NOMO-1 (cell line): ENCODE measurements at regions not wholly inside any gene's neighbourhood (a gene's known extent, or its start where the extent isn't known, plus 50 kb on each side); places are given as distances from the start of the nearest gene placed in this dataset.

Source experiments
- DNase-seq, 2 experiments: peaks; one replicate each; lab custom pipeline; 2025; ENCODE audit not compliant: unreplicated experiment in 2 of 2; lab: John Stamatoyannopoulos, UW

DNA sequence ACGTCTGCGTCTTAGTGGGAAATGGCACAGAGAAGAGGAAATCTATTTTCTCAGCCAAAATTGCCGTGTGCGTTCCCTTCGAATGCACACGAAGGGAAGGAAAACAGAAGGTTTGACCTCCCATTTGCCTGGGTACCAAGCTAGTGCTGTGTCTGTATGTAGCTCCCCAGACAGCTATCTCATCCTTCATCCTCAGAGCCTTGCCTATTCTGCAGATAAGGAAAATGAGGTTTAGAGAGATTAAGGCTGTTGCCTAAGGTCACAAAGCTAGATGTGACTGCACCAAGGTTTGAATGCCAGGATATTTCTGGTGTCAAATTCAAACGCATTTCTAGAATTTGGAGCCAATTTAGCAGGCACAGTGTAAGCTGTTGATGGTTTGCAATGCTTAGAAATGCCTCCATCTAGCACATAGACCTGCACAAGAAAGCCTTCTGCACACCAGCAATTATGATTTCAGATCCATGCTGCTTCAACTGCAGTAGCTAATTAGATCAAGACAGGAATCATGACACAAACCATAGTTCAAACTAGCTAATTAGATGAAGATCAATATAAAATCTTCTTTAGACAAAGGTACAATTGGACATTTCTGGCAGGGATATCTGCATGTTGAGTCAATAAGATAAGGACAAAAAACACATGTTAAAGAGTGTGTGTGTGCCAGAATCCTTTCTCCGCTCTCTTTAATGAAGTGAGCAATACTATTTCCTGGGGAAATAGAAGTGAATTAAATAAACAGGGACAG is 115.1 kb downstream of the CMPK2 start:
- no peak for DNase-seq

DNA sequence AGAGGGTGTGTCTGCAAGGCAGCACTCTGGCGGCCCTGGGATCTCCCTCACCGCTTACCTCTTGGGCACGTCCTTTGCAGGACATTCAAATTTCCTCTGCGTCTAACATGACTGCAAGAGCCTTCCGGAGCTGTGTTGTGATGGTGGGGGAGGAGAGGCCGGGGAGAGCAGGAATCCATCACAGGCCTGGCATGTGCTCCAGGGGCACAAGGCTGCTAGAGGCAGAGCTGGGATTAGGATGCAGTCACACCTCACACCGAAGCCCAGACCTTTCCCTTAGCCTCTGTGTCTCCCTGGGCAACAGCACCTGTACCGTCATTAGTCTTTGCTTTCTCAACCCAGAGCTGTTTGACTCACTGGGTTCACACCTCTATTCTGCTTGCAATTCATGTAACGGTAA is 111.3 kb downstream of the CMPK2 start:
- no peak for DNase-seq

DNA sequence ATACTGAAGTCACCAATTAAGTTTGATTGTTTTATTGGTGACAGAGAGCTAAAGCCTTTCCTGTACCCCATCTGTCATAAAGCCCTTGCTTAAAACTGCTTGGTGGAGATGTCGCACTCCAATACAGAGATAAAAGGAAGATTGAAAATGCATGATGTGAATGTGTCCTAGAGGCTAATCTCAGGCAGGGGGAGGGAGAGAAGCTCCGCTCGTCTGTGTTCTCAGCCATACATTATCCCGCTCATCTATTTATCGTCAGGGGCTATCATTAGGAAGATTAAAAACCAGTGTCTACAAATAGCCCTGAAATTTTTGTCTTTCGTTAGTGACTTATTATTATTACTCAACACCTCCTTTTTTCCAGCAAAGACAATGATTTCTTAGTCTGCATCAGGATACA is 110.3 kb downstream of the CMPK2 start:
- no peak for DNase-seq

DNA sequence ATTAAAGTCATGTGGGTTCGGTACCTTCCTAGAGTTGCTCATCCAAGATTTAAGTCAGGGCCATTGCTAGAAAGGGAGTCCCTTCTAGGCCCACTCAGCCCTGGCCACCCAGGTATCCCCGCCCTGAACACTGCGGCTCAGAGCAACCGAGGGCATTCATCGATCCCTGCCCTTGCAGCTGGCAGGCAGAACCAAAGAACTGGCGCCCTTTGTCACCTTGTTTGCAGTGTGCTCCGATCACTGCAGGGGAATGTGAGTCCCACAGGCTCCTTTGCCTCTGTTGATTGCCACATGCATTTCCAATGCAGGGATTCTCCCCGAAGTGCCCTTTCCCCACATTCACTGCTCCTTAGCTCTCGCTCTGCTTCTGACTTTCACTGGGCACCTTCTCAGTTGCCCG is 108.5 kb downstream of the CMPK2 start:
- DNase-seq, result no peak

DNA sequence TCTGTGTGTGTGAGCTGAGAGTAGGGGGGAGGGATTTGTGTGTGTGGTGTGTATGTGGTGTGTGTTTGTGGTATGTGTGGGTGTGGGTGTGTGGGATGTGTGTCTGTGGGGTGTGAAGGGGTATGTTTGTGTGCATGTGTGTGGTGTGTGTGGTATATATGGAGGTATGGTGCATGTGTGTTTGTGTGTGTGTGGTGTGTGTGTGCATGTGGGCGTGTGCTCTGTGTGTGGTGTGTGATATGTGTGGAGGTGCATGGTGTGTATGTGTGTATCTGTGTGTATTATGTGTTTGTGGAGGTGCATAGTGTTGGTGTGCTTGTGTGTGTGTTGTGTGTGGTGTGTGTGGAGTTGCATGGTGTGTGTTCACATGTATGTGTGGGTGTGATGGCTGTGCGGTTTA is 106.0 kb downstream of the CMPK2 start:
- DNase-seq, result no peak

DNA sequence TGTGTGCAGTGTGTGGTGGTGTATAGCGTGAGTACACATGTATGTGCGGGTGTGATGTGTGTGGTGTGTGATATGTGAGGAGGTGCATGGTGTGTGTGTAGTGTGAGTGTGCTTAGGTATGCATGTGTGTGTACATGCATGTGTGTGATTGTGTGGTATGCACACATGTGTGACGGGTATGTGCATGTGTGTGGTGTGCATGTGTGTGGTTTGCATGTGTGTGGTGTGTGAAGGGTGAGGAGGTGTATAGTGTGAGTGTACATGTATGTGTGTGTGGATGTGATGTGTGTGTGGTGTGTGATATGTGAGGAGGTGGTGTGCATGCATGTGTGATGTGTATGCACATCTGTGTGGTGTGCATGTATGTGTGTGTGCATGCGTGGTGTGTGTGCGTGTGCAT is 105.6 kb downstream of the CMPK2 start:
- no peak for DNase-seq

DNA sequence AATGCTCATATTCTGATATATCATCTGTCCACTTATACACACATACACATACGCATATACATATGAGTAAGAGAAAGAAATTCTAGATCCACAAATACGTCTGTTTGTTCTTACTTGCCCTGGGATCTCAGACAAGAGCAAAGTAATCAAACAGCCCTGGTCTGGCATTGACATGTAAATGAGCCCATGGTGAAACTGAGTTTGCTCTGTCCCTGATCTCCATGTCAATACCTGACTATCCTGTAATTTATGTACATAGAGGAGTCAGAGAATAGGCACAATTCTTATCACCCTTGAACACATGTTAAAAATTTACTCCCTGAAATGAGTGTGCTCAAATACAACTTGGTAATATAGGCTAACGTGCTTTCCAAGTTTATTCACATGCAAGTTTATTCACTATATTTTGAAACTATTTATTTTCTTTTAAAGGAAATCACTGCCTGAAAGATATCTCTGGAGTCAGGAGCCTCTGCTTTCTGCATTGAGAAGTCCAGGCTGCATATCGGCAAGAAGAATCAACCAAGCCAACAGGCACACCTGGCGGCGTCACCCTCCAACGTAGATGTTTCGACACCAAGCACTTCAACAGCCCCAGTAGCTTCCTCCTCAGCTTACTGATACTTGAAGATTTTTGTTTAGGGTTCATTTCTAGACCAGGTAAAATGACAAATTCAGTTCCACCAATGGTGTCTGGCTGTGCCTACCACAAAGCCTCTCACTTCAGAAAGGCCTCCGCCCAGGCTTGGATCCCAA is 100.6 kb downstream of the CMPK2 start:
- no peak for DNase-seq

DNA sequence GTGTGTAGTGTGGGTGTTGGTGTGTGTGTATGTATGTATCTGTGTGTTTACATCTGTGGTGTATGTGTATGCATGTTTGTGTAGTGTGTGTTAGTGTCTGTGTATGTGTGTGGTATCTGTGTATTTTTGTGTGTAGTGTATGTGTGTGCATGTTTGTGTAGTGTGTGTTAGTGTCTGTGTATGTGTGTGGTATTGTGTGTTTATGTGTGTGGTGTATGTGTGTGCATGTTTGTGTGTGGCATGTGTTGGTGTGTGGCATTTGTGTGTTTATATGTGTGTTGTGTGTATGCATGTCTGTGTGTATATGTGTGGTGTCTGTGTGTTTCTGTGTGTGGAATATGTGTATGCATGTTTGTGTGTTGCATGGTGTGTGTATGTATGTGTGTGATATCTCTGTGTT is 96.4 kb downstream of the CMPK2 start:
- DNase-seq, result no peak

DNA sequence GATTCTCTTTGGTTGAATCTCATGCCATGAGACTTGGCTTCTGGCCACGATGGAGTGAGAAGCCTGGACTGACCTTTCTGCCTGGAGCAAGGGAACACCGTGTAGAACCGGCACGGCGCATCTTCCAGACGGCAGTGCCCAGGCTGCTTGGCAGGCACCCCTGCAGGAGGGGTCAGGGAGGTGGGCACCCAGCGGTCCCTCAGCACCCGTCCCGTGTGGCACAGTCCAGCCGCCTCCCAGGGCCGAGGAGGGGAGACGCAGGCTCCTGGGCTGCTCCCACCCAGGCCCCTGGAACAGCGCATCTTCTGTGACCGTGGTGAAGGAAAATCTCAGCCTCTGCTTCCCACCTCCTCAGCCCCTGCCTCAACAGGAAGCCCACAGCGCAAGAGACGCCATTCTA is 95.7 kb downstream of the CMPK2 start:
- no peak for DNase-seq

DNA sequence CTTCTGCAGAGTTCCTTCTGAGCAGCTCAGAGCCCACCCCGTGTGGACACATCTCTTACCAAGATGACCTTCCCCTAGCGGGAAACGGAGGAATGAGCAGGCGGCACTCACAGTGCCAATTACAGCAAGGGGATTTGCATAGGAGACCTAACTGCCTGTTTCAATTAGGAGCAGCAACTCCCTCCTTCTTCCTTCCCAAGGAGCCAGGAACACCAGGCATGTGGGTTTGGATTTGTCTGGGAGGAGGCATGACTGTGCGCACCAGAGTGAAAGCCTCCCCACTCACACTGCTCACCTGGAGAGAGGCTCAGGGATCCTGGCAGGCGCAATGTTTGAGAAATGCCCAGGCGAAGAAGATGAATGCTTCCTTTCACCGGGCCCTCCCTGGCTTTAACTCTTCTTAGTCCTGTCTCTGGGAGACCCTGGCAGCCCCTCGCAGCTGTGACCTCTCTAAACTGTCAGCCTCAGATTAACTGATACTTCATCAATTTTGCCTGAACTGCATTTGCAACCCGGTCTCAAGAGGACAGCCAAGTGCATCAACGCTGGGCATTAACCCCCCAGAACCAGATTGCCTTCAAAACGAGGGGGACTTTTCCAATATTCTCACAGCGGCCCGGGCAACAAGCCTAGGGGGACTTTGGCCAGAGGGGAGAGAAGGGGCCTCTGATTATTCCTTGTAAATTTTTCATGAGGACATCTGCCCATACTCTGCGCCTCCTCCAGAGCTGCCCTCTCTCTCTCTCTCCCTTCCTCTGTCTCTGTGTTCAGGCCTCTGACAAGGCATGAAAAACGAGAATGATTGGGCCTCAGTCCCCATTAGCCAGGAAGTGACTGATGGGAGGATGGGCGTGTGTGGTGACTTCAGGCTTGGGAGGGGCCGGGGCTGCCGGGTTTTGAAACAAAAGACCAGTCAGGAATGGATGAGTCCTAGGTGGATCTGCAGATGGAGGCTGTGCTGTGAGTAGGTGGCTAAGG is 93.8 kb downstream of the CMPK2 start:
- no peak for DNase-seq

DNA sequence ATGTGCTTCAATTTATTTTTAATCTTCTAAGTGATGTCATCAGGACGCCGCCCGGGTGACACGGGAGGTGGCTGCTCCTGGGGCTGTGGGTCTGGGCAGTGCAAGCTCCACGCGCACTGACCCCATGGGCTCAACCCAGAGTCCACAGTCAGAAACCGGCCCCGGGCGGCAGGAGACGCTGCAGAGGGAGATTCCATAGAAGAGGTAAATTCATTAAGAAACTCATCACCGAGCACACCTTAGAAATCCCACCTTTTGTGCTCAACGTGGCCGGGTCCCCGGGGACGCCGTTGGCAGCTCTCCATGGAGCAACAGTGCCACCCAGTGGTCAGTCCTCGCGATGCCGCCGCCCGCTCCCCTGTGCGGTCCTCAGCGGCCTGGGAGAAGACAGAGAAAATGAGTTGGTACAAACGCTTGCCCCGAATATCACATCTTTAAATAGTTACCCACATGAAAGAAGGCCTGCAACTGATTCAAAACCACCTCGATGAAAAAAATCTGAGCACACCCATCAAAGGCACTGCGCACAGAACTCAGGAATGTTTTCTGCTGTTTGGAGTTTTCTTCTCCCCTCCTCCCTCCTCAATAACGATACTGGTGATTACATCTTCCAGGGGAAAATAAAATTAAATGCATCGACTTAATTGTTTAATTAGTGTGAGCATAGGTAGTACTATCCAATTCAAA is 92.6 kb downstream of the CMPK2 start:
- DNase-seq, result peak; percentile 23 to 36

DNA sequence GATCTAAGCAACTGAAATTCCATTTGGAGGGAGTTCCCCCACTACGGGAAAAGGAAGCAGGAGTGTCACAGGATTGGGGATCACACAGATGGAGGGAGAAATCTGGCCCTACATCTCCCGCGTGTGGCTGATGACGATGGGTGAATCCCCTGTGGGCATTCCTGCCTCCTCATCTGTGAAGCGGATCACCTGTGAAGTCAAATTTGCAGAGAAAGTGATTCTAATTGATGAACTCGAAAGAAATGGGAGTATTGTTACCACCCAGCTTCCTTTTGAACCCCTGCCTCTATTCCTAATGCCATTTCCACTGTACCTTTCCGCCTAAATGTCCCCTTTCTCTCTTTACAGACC is 92.0 kb downstream of the CMPK2 start:
- no peak for DNase-seq

DNA sequence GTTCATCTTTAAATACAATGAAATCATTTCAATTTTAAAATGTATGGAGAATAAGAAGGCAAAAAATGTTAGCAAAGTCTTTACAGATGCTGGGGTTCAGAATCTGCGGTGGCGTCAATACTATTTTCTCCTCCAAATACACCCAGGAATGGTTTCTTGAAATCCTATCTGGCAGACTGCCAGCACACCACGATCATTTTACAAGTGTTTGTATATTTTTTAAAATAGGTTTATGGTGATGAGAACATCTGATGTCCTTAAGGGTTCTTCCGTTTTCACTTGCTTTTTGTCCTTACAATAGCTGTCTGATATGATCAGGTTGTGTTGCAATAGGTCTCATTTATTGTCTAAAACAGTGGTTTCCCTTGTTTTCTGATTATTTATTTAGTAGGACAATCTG is 89.6 kb downstream of the CMPK2 start:
- no peak for DNase-seq

DNA sequence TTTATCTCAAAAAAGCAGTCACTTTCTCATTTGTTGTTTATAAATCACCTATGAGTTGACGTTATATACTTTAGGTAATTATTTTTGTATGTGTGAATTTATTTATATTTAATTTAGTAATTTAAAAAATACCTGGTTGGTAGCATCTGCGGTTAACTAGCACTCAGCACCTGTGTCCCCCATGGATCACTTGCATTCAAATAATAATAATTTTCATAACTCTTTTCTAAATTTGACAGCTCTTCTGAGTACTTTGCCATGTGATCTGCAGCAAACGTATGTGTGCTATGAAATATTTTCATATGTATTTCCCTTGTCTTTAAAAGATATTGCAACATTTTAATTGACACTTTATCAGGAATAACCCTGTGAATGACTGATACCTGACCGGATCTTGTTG is 88.1 kb downstream of the CMPK2 start:
- DNase-seq, result no peak

DNA sequence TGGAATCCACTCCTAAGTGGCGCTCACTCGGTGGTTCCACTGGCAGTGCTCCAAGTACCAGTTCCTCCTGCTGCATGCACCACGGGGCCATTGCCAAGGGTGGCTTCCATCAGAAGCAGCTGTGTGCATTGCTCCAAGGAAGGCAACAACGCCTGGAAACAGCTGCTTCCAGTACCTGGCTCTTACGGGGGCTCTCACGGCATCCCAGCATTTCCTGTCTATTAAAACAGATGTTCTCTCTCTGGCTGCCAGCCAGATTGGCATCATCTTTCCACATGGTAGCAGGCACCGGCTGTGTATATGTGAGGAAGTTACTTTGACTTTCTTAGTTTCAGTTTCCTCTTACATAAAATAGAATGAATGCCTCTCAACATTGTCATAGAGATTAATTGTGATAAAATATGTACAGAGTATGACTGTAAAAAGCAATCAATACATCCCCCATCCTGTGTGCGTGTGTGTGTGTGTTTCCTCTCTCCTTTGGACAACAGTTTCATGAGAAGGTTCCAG is 84.9 kb downstream of the CMPK2 start:
- DNase-seq, result peak; percentile 49 to 84

DNA sequence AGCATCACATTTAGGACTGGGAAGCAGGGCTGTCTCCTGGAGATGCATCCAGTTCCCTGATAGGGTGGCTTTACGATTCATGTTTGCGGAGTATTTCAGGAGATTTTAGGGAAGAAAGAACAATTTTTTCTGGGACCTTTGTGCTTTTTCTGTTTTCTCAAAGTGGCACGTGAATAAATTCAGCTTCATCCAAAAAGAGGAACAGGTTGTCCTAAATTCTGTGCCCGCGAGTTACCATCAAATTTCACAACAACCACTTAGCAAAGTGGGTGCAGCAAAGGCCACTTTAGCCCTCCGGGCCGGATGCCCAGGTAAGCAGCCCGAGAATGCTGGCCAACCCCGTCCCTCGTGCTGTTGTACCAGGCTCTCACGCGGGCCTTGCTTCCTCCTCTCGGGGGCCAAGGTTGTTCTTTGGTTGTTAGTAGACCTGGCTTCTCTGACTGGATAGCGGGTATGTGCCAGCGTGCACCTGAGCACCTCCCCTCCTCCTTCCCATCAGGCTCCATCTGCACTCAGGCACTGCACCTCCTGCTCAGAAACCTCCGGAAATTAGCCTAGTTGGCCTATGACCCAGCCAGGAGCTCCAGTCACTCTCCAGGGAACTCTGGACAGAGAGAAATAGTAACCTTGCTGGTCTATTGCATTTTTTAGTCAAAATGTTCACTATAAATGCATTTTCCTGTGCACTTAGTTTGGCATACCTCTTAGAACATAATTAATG is 83.0 kb downstream of the CMPK2 start:
- peak; percentile 45 to 51 for DNase-seq

DNA sequence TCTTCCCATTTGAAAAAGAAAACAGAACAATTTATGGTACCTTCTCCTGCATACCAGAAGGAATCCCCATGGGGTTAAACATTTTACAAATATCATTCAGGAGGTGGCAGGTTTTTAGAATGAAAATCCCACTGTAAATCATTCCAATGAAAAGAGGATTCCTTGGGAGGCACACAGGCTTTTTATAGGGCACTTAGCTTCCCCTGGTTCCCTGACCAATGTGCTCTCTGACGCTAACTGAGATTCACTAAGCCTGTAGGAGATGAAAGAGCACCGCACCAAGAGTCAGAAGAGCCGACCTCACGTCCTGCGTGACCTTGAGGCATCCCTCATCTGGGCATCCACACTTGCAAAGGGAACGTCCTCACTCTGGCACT is 82.5 kb downstream of the CMPK2 start:
- no peak for DNase-seq

DNA sequence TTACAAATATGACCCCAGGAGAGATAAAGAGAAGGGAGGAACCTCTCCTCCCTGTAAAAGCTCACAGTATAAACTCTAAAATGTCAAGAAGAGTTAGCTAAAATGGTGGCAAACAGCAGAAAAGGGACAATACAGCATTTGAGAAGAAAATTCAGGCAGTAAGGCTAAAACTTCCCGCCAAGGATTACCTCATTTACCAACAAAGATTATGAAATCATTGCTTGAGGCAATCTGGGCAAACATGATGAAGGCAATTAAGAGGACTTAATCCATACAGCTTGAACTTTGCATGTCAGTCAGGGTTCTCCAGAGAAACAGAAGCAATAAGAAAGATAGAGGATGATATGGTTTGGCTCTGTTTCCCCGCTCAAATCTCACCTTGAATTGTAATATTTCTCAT is 81.4 kb downstream of the CMPK2 start:
- peak; percentile 60 to 63 for DNase-seq

DNA sequence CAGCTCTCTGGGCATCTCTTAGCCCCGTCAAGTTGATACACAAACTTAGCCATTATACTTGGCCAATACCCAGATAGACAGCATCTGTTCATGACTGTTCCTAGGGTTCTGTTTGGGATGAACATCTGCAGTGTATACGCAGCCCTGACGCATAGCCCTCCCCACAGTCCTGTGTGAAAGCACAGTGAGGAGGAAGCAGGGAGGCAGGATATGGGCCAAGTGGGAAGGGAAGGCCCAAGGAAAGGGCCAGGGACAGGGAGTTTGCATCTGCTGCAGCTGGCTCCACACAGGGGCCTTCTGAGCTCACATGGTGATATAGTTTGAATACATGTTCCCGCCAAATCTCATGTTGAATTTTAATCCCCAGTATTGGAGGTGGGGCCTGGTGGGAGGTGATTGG is 80.2 kb downstream of the CMPK2 start:
- DNase-seq, result no peak

DNA sequence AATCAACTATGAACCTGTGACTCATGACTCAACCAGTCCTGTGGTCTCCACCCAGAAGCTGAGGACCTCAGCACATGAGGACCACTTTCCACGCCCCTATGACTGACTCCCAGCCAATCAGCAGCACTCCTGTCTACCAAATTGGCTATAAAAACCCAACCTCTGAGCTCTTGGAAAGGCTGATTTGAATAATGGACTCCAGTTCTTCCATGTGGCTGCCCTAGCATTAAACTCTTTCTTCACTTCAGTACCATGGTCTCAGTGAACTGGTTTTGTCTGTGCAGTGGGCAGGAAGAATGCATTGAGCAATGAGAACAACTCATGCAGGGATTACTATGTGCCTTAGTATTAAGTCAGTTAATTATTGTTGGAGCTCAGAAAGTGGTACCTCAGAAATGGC is 78.3 kb downstream of the CMPK2 start:
- no peak for DNase-seq
